Keratinocyte (primary cell): ENCODE measurements at regions not wholly inside any gene's neighbourhood (a gene's known extent, or its start where the extent isn't known, plus 50 kb on each side); places are given as distances from the start of the nearest gene placed in this dataset.

ENCODE experiments used
- DNase-seq: peaks from one replicate; pipeline ENCODE4 v3.0.0-alpha.2; 2011; ENCODE audit warnings: low read depth, missing footprints, low spot score
- FAIRE-seq: peaks from 2 replicates; lab custom pipeline; 2011; peaks lifted over from hg19 to GRCh38; lab: Jason Lieb, UNC
- H2AFZ ChIP-seq: 2 replicates; pipeline ENCODE4 v1.6.0; 2012; ENCODE audit warnings: low read length, control low read depth, inconsistent platforms; ENCODE audit not compliant: control insufficient read depth
- H3K27ac ChIP-seq: 2 replicates; pipeline ENCODE4 v1.5.1; 2011; ENCODE audit warnings: low read length; ENCODE audit not compliant: control insufficient read depth, insufficient read depth
- H3K27me3 ChIP-seq: 3 replicates; pipeline ENCODE4 v1.6.0; 2011; ENCODE audit warnings: low read length; ENCODE audit not compliant: control insufficient read depth, insufficient read depth; ENCODE audit errors: extremely low read depth
- H3K36me3 ChIP-seq, 2 experiments: 2 replicates in 1 of 2; 3 replicates in 1 of 2; pipeline ENCODE4 v1.5.1; 2011; ENCODE audit warnings: low read length in 2 of 2, mild to moderate bottlenecking in 1 of 2; ENCODE audit not compliant: control insufficient read depth in 2 of 2, insufficient read depth in 2 of 2; ENCODE audit errors: extremely low read depth in 1 of 2
- H3K4me1 ChIP-seq: 3 replicates; pipeline ENCODE4 v1.5.1; 2011; ENCODE audit warnings: low read length; ENCODE audit not compliant: control insufficient read depth, insufficient read depth; ENCODE audit errors: extremely low read depth
- H3K4me2 ChIP-seq: 3 replicates; pipeline ENCODE4 v1.6.0; 2011; ENCODE audit warnings: low read depth, low read length; ENCODE audit not compliant: control insufficient read depth, insufficient read depth; ENCODE audit errors: extremely low read depth
- H3K4me3 ChIP-seq, 3 experiments: fragments of 200-600 bp in 1 of 3; sonication (generic) in 1 of 3; 2 replicates in 2 of 3; 3 replicates in 1 of 3; pipeline ENCODE4 v1.5.1; 2011 to 2016; ENCODE audit warnings: low read length in 3 of 3, mild to moderate bottlenecking in 3 of 3, control low read depth in 2 of 3, inconsistent platforms in 1 of 3, low read depth in 1 of 3, mixed read lengths in 1 of 3, mixed run types in 1 of 3, moderate library complexity in 1 of 3; ENCODE audit not compliant: control insufficient read depth in 2 of 3, insufficient read depth in 2 of 3; ENCODE audit errors: extremely low read depth in 1 of 3
- H3K79me2 ChIP-seq: 2 replicates; pipeline ENCODE4 v1.6.0; 2012; ENCODE audit warnings: low read length; ENCODE audit not compliant: control insufficient read depth, insufficient read depth
- H3K9ac ChIP-seq: 3 replicates; pipeline ENCODE4 v1.6.0; 2011; ENCODE audit warnings: low read length; ENCODE audit not compliant: control insufficient read depth, insufficient read depth; ENCODE audit errors: extremely low read depth
- H3K9me1 ChIP-seq: 3 replicates; pipeline ENCODE4 v1.6.0; 2011; ENCODE audit warnings: low read length; ENCODE audit not compliant: control insufficient read depth, insufficient read depth; ENCODE audit errors: extremely low read depth
- H3K9me3 ChIP-seq: 2 replicates; pipeline ENCODE4 v1.5.1; 2012; ENCODE audit warnings: low read depth, low read length; ENCODE audit not compliant: control insufficient read depth
- H4K20me1 ChIP-seq: 3 replicates; pipeline ENCODE4 v1.6.0; 2011; ENCODE audit warnings: low read length; ENCODE audit not compliant: control insufficient read depth, insufficient read depth; ENCODE audit errors: extremely low read depth
- EZH2 ChIP-seq: IDR thresholded peaks from one replicate; pipeline ENCODE4 v1.6.1; 2012; ENCODE audit warnings: inconsistent platforms, mild to moderate bottlenecking, low read length, moderate library complexity
- dilution Hi-C: fragments of 300-500 bp; cut with MboI; formaldehyde crosslinking; loops from one replicate; pipeline ENCODE4 v1.7.0; 2020; ENCODE audit warnings: low sequenced_read_pairs; ENCODE audit not compliant: extremely low pct_ligation_motif_present
- TF ChIP-seq, protein P1 (sequence below), 3 experiments: IDR thresholded peaks in 1 of 3; conservative IDR thresholded peaks in 1 of 3; optimal IDR thresholded peaks in 1 of 3; 2 replicates in 2 of 3; 3 replicates in 1 of 3; pipeline versions ENCODE3 to v1.5.1; 2011; ENCODE audit warnings: low read length in 3 of 3, mild to moderate bottlenecking in 3 of 3, moderate library complexity in 2 of 3, control low read depth in 1 of 3, inconsistent platforms in 1 of 3; ENCODE audit not compliant: insufficient read depth in 2 of 3; ENCODE audit errors: extremely low read depth in 1 of 3

DNA sequence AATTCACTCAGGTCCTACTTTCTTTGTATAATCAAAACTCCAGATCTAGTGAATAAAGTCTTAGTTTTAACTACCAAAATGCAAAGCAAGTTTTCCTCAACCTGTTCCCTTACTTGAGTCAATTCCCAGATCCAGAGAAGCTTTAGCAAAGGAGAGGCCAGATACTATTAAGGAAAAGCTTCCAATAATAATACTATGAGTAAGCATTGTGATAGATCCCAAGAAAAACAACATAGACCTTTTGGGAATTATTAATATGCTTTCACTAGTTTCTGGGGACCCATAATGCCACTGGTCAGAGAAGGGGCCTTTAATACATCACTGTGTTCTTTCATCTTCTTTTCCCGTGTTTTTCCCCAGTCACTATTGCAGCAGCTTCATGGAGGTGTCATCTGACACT lies 339.9 kb upstream of the CDIN1 start:
- no peak for FAIRE-seq
- H3K9me1 ChIP-seq, result no peaks in the 10 kb centered on the region

DNA sequence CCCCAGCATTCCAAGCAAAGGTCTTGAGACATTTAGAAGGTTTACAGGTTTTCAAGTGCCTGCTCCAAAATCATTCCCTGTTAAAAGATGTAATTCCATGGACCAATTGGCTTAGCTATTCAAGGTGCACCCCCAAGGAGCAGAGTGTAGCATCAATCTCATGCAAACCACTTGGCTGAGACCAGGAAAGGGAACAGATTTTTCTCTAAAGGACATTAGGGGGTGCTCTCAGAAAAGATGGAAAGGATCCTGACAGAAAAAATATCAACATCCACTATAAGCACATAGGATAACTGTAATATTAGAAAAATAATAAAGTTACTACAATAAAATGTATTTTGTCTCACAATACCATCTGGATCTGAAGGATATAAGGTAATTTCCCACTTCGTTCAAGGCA lies 328.0 kb upstream of the CDIN1 start:
- H3K4me3 ChIP-seq, result no peak overlapping the region
- H3K9ac ChIP-seq, result no peak overlapping the region
- no peaks in the 10 kb centered on the region for H3K4me1 ChIP-seq
- no peak overlapping the region for H3K4me2 ChIP-seq
- H3K27me3 ChIP-seq, result no peaks in the 10 kb centered on the region
- H3K36me3 ChIP-seq, result no peaks in the 10 kb centered on the region
- H4K20me1 ChIP-seq, result no peaks in the 10 kb centered on the region
- DNase-seq, result no peak
- no peaks in the 10 kb centered on the region for H3K9me3 ChIP-seq
- no peak for FAIRE-seq
- no peaks in the 10 kb centered on the region for H3K79me2 ChIP-seq
- dilution Hi-C loops, result no loop called here
- no peak overlapping the region for H3K27ac ChIP-seq
- no peak overlapping the region for H2AFZ ChIP-seq
- no peaks in the 10 kb centered on the region for H3K9me1 ChIP-seq
- no peak for TF ChIP-seq EZH2
- TF ChIP-seq, protein P1, sequence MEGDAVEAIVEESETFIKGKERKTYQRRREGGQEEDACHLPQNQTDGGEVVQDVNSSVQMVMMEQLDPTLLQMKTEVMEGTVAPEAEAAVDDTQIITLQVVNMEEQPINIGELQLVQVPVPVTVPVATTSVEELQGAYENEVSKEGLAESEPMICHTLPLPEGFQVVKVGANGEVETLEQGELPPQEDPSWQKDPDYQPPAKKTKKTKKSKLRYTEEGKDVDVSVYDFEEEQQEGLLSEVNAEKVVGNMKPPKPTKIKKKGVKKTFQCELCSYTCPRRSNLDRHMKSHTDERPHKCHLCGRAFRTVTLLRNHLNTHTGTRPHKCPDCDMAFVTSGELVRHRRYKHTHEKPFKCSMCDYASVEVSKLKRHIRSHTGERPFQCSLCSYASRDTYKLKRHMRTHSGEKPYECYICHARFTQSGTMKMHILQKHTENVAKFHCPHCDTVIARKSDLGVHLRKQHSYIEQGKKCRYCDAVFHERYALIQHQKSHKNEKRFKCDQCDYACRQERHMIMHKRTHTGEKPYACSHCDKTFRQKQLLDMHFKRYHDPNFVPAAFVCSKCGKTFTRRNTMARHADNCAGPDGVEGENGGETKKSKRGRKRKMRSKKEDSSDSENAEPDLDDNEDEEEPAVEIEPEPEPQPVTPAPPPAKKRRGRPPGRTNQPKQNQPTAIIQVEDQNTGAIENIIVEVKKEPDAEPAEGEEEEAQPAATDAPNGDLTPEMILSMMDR (optimal IDR thresholded peaks at IDR 0.05 in 1 of 3, IDR thresholded peaks at IDR 0.05 in 1 of 3, conservative IDR thresholded peaks at IDR 0.05 in 1 of 3; ENCODE audit: extremely low read depth in 1 of 3, insufficient read depth in 2 of 3, low read length in 3 of 3), result no peak

More for the DNA sequence above, 339.9 kb upstream of the CDIN1 start:
- no peak overlapping the region for H3K9ac ChIP-seq
- H2AFZ ChIP-seq, result no peak overlapping the region
- no peak overlapping the region for H3K27ac ChIP-seq
- dilution Hi-C loops, result no loop called here
- H3K4me2 ChIP-seq, result no peak overlapping the region
- no peaks in the 10 kb centered on the region for H3K9me3 ChIP-seq
- DNase-seq, result no peak
- TF ChIP-seq, protein P1 (optimal IDR thresholded peaks at IDR 0.05 in 1 of 3, IDR thresholded peaks at IDR 0.05 in 1 of 3, conservative IDR thresholded peaks at IDR 0.05 in 1 of 3; ENCODE audit: extremely low read depth in 1 of 3, insufficient read depth in 2 of 3, low read length in 3 of 3), result no peak
- no peak for TF ChIP-seq EZH2
- H3K4me1 ChIP-seq, result no peaks in the 10 kb centered on the region
- H3K36me3 ChIP-seq, result no peaks in the 10 kb centered on the region
- H4K20me1 ChIP-seq, result no peaks in the 10 kb centered on the region
- no peak overlapping the region for H3K4me3 ChIP-seq
- no peaks in the 10 kb centered on the region for H3K27me3 ChIP-seq
- no peaks in the 10 kb centered on the region for H3K79me2 ChIP-seq
